HepG2 (cell line): ENCODE measurements at regions not wholly inside any gene's neighbourhood (a gene's known extent, or its start where the extent isn't known, plus 50 kb on each side); places are given as distances from the start of the nearest gene placed in this dataset.

Source experiments
- ATAC-seq: fragments of 200-7000 bp; cut with Tn5 transposase; 3 replicates; pipeline ENCODE4 v1.9.1; 2020; ENCODE audit warnings: mild to moderate bottlenecking, moderate library complexity
- BruUV-seq: library from RNA; stranded (reverse); fragments of 400-500 nt; replicated peaks from 2 replicates; lab custom pipeline; 2021; lab: Mats Ljungman, UMichigan
- CTCF ChIA-PET: fragments of 300-600 bp; formaldehyde crosslinking; extraction: SDS; loops from one replicate; lab custom pipeline; 2021; ENCODE audit warnings: low total read pairs, inconsistent platforms, low intra/inter-chr PET ratio; lab: Yijun Ruan, JAX
- POLR2A ChIA-PET: fragments of 350-600 bp; sonication (Branson Sonifier 250); formaldehyde crosslinking; loops from one replicate; lab custom pipeline; 2020; ENCODE audit warnings: antibody characterized with exemption, inconsistent platforms; lab: Yijun Ruan, JAX
- DNase-seq: peaks from one replicate; pipeline ENCODE4 v3.0.0-alpha.2; 2015; ENCODE audit warnings: low spot score
- FAIRE-seq: peaks from 3 replicates; lab custom pipeline; 2011; peaks lifted over from hg19 to GRCh38; lab: Jason Lieb, UNC
- H2AFZ ChIP-seq: one replicate; pipeline ENCODE4 v1.6.1; 2011; ENCODE audit warnings: low read length, inconsistent platforms
- H3K27ac ChIP-seq: fragments of 300-600 bp; 3 replicates; pipeline ENCODE4 v1.8.0; 2011; ENCODE audit warnings: mixed run types, mild to moderate bottlenecking, mixed read lengths, low read length, inconsistent platforms; ENCODE audit not compliant: insufficient read depth; ENCODE audit errors: extremely low read length
- H3K27me3 ChIP-seq, 2 experiments: fragments of 200-600 bp in 1 of 2; 2 replicates in 1 of 2; 3 replicates in 1 of 2; pipeline versions ENCODE4 v1.6.0 to v1.8.0; 2011; ENCODE audit warnings: low read length in 2 of 2, mild to moderate bottlenecking in 2 of 2, moderate library complexity in 2 of 2, inconsistent platforms in 1 of 2; ENCODE audit not compliant: insufficient read depth in 2 of 2, control insufficient read depth in 1 of 2
- H3K36me3 ChIP-seq, 2 experiments: fragments of 200-600 bp in 1 of 2; replicated peaks in 1 of 2; 2 replicates in 1 of 2; 3 replicates in 1 of 2; pipeline versions ENCODE4 v1.5.1 to v1.8.0; 2011; ENCODE audit warnings: low read length in 2 of 2, inconsistent platforms in 1 of 2; ENCODE audit not compliant: insufficient read depth in 2 of 2, control insufficient read depth in 1 of 2
- H3K4me1 ChIP-seq: 2 replicates; pipeline ENCODE4 v1.5.1; 2012; ENCODE audit warnings: low read length, inconsistent platforms; ENCODE audit not compliant: insufficient read depth
- H3K4me2 ChIP-seq: 2 replicates; pipeline ENCODE4 v1.6.0; 2011; ENCODE audit warnings: low read depth, low read length, inconsistent platforms
- H3K4me3 ChIP-seq, 3 experiments: fragments of 200-600 bp in 1 of 3; sonication (generic), shearing (Covaris generic) in 1 of 3; replicated peaks in 1 of 3; 2 replicates each; pipeline ENCODE4 v1.5.1; 2011 to 2016; ENCODE audit warnings: low read length in 3 of 3, inconsistent platforms in 2 of 3, low read depth in 2 of 3, mild to moderate bottlenecking in 2 of 3, control low read depth in 1 of 3, mixed read lengths in 1 of 3; ENCODE audit not compliant: insufficient read depth in 1 of 3
- H3K79me2 ChIP-seq: one replicate; pipeline ENCODE4 v1.6.1; 2011; ENCODE audit warnings: low read length, inconsistent platforms; ENCODE audit not compliant: insufficient read depth
- H3K9ac ChIP-seq: 2 replicates; pipeline ENCODE4 v1.6.0; 2011; ENCODE audit warnings: mild to moderate bottlenecking, low read depth, low read length, inconsistent platforms; ENCODE audit not compliant: insufficient read depth
- H3K9me3 ChIP-seq: 2 replicates; pipeline ENCODE4 v1.5.1; 2012; ENCODE audit warnings: mild to moderate bottlenecking, low read length
- H4K20me1 ChIP-seq: 2 replicates; pipeline ENCODE4 v1.6.0; 2011; ENCODE audit warnings: inconsistent platforms, mild to moderate bottlenecking, low read length, moderate library complexity; ENCODE audit not compliant: insufficient read depth
- BORCS8-MEF2B ChIP-seq: sonication (generic); formaldehyde crosslinking; IDR thresholded peaks from 2 replicates; pipeline ENCODE4 v1.8.0; 2022; ENCODE audit warnings: mild to moderate bottlenecking, missing genetic modification reagents
- DPF2 ChIP-seq: sonication (generic); formaldehyde crosslinking; IDR thresholded peaks from 2 replicates; pipeline ENCODE4 v1.4.0; 2020; ENCODE audit warnings: mild to moderate bottlenecking, low read depth, missing genetic modification reagents, borderline replicate concordance
- ERF ChIP-seq: IDR thresholded peaks from 2 replicates; pipeline ENCODE4 v1.6.1; 2018; ENCODE audit warnings: missing biosample characterization, missing genetic modification reagents
- GZF1 ChIP-seq: sonication (generic); formaldehyde crosslinking; IDR thresholded peaks from 2 replicates; pipeline ENCODE4 v1.5.1; 2020; ENCODE audit warnings: mild to moderate bottlenecking, missing genetic modification reagents
- JARID2 ChIP-seq: sonication (generic); formaldehyde crosslinking; IDR thresholded peaks from 2 replicates; pipeline ENCODE4 v1.8.1; 2023; ENCODE audit warnings: missing genetic modification reagents, inconsistent platforms; ENCODE audit not compliant: insufficient replicate concordance
- KLF16 ChIP-seq, 2 experiments: sonication (generic) in 1 of 2; formaldehyde crosslinking in 1 of 2; IDR thresholded peaks; 2 replicates each; pipeline versions ENCODE4 v1.6.1 to v1.8.0; 2016 to 2023; ENCODE audit warnings: missing genetic modification reagents in 2 of 2, missing compliant biosample characterization in 1 of 2
- PHB2 ChIP-seq: fragments of 450-650 bp; IDR thresholded peaks from 2 replicates; pipeline ENCODE4 v1.6.1; 2018; ENCODE audit not compliant: partially characterized antibody
- RELA ChIP-seq: sonication (generic); formaldehyde crosslinking; IDR thresholded peaks from 2 replicates; pipeline ENCODE4 v1.4.0; 2020; ENCODE audit warnings: missing genetic modification reagents
- ZFP36 ChIP-seq: fragments of 150-350 bp; IDR thresholded peaks from 2 replicates; pipeline ENCODE4 v1.6.1; 2018; ENCODE audit warnings: borderline replicate concordance, low read length, low read depth; ENCODE audit not compliant: partially characterized antibody
- ZNF430 ChIP-seq: sonication (generic); formaldehyde crosslinking; IDR thresholded peaks from 2 replicates; pipeline ENCODE4 v1.9.0; 2021; ENCODE audit warnings: mild to moderate bottlenecking, missing genetic modification reagents
- ZNF713 ChIP-seq: sonication (generic); formaldehyde crosslinking; IDR thresholded peaks from 2 replicates; pipeline ENCODE4 v1.4.0; 2020; ENCODE audit warnings: mild to moderate bottlenecking, missing genetic modification reagents
- WGBS: methylation state at CpG from one replicate; pipeline ENCODE4 v1.1.6; 2017; ENCODE audit warnings: low lambda C conversion rate; 5-methylcytosine and 5-hydroxymethylcytosine counted together
- in situ Hi-C: cut with HindIII; loops from 2 replicates; pipeline ENCODE4 v1.10.0; 2017; ENCODE audit warnings: low pct_unique_long_range_greater_than_20kb; ENCODE audit not compliant: extremely low pct_ligation_motif_present
- intact Hi-C: fragments of 100-400 bp; cut with micrococcal nuclease; formaldehyde crosslinking; loops from one replicate; pipeline ENCODE4 v1.10.0; 2022; ENCODE audit not compliant: unreplicated experiment
- TF ChIP-seq, protein P1 (sequence below): sonication (generic); formaldehyde crosslinking; IDR thresholded peaks from 2 replicates; pipeline ENCODE4 v1.4.0; 2020; ENCODE audit warnings: missing genetic modification reagents, borderline replicate concordance
- TF ChIP-seq, protein P2 (sequence below): fragments of 450-650 bp; IDR thresholded peaks from 2 replicates; pipeline ENCODE4 v1.6.1; 2017
- TF ChIP-seq, protein P3 (sequence below): sonication (generic); formaldehyde crosslinking; IDR thresholded peaks from 2 replicates; pipeline ENCODE4 v1.4.0; 2020; ENCODE audit warnings: missing genetic modification reagents

DNA sequence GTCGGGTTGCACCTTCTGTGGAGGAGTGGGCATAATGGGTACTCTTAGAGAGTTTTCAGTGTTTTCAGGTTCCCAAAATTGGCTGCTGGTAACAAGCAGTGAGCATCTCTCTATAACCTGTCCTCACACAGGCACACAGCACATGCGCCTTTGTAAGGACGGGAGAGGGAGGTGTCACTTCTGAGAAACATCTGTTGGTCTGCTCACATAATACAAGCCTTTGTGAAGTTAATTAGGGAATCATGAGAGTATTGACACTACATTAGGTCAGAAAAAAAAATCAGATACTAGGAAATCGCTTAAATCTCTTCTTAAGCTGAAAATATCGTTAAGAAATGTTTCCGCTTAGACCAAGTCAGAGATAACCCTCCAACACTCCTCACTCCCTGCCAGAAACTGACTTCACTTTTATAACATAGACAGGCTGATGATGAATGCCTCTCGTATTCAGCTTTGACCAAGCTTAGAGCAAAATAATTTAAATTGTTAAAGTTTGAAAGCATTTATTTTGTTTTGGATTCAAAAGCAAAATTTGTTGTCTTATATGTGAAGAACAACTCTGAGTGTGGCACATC is 769.7 kb downstream of the TNS3 start (continued):
- TF ChIP-seq, protein P1, sequence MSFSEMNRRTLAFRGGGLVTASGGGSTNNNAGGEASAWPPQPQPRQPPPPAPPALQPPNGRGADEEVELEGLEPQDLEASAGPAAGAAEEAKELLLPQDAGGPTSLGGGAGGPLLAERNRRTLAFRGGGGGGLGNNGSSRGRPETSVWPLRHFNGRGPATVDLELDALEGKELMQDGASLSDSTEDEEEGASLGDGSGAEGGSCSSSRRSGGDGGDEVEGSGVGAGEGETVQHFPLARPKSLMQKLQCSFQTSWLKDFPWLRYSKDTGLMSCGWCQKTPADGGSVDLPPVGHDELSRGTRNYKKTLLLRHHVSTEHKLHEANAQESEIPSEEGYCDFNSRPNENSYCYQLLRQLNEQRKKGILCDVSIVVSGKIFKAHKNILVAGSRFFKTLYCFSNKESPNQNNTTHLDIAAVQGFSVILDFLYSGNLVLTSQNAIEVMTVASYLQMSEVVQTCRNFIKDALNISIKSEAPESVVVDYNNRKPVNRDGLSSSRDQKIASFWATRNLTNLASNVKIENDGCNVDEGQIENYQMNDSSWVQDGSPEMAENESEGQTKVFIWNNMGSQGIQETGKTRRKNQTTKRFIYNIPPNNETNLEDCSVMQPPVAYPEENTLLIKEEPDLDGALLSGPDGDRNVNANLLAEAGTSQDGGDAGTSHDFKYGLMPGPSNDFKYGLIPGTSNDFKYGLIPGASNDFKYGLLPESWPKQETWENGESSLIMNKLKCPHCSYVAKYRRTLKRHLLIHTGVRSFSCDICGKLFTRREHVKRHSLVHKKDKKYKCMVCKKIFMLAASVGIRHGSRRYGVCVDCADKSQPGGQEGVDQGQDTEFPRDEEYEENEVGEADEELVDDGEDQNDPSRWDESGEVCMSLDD = no peak
- no peak for TF ChIP-seq ZFP36

DNA sequence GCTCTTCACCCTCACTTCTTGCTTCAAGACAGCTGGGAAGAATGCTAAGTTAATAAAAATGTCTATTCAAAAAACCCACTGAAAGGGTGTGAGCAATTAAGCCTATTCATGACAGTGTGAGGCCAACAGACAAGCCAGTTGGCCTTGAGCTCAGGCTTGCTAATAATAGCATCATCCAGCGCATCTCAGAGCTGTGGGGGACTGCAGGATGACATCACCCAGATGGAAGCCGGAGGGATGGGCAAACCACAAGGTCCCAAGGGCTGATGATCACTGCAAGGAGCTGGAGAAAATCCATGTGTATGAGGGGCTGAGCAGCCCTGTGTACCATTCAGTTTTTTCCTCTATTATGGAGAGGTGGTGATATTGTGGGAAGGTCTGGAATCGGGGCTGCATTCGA is 770.4 kb downstream of the TNS3 start:
- in situ Hi-C loops (no loop called here), intact Hi-C loops (no loop called here)
- ATAC-seq (no peak), DNase-seq (no peak), FAIRE-seq (no peak)
- no peak overlapping the region for H3K4me3 ChIP-seq
- no peaks in the 10 kb centered on the region for H3K4me1 ChIP-seq
- no peak overlapping the region for H2AFZ ChIP-seq
- no peaks in the 10 kb centered on the region for H3K79me2 ChIP-seq
- no peak overlapping the region for H3K9ac ChIP-seq
- no peaks in the 10 kb centered on the region; the same call in 1 of the 2 replicates for H3K9me3 ChIP-seq
- ChIA-PET CTCF (no interaction called here), POLR2A (no interaction called here)
- H4K20me1 ChIP-seq = no peaks in the 10 kb centered on the region
- no peaks in the 10 kb centered on the region for H3K27me3 ChIP-seq
- TF ChIP-seq ZNF713 (CRISPR knock-in tag) = no peak
- no peak for TF ChIP-seq ERF (CRISPR knock-in tag)
- no peak for TF ChIP-seq ZNF430 (CRISPR knock-in tag)
- no peak for TF ChIP-seq KLF16 (CRISPR knock-in tag; IDR thresholded peaks at IDR 0.05)
- no peak for TF ChIP-seq GZF1 (CRISPR knock-in tag)
- TF ChIP-seq RELA (CRISPR knock-in tag) = no peak
- no peak for TF ChIP-seq PHB2
- TF ChIP-seq, protein P2, sequence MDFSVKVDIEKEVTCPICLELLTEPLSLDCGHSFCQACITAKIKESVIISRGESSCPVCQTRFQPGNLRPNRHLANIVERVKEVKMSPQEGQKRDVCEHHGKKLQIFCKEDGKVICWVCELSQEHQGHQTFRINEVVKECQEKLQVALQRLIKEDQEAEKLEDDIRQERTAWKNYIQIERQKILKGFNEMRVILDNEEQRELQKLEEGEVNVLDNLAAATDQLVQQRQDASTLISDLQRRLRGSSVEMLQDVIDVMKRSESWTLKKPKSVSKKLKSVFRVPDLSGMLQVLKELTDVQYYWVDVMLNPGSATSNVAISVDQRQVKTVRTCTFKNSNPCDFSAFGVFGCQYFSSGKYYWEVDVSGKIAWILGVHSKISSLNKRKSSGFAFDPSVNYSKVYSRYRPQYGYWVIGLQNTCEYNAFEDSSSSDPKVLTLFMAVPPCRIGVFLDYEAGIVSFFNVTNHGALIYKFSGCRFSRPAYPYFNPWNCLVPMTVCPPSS = no peak
- TF ChIP-seq JARID2 (CRISPR knock-in tag) = no peak
- TF ChIP-seq DPF2 (CRISPR knock-in tag) = no peak
- TF ChIP-seq, protein P3, sequence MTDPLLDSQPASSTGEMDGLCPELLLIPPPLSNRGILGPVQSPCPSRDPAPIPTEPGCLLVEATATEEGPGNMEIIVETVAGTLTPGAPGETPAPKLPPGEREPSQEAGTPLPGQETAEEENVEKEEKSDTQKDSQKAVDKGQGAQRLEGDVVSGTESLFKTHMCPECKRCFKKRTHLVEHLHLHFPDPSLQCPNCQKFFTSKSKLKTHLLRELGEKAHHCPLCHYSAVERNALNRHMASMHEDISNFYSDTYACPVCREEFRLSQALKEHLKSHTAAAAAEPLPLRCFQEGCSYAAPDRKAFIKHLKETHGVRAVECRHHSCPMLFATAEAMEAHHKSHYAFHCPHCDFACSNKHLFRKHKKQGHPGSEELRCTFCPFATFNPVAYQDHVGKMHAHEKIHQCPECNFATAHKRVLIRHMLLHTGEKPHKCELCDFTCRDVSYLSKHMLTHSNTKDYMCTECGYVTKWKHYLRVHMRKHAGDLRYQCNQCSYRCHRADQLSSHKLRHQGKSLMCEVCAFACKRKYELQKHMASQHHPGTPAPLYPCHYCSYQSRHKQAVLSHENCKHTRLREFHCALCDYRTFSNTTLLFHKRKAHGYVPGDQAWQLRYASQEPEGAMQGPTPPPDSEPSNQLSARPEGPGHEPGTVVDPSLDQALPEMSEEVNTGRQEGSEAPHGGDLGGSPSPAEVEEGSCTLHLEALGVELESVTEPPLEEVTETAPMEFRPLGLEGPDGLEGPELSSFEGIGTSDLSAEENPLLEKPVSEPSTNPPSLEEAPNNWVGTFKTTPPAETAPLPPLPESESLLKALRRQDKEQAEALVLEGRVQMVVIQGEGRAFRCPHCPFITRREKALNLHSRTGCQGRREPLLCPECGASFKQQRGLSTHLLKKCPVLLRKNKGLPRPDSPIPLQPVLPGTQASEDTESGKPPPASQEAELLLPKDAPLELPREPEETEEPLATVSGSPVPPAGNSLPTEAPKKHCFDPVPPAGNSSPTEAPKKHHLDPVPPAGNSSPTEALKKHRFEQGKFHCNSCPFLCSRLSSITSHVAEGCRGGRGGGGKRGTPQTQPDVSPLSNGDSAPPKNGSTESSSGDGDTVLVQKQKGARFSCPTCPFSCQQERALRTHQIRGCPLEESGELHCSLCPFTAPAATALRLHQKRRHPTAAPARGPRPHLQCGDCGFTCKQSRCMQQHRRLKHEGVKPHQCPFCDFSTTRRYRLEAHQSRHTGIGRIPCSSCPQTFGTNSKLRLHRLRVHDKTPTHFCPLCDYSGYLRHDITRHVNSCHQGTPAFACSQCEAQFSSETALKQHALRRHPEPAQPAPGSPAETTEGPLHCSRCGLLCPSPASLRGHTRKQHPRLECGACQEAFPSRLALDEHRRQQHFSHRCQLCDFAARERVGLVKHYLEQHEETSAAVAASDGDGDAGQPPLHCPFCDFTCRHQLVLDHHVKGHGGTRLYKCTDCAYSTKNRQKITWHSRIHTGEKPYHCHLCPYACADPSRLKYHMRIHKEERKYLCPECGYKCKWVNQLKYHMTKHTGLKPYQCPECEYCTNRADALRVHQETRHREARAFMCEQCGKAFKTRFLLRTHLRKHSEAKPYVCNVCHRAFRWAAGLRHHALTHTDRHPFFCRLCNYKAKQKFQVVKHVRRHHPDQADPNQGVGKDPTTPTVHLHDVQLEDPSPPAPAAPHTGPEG (CRISPR knock-in tag) = no peak
- TF ChIP-seq BORCS8-MEF2B (CRISPR knock-in tag) = no peak
- no TSS peak for BruUV-seq
- WGBS = 0% methylated on average over 2 of the region's 4 CpGs
- no peak overlapping the region for H3K4me2 ChIP-seq
- H3K36me3 ChIP-seq = no peaks in the 10 kb centered on the region
- no peak overlapping the region for H3K27ac ChIP-seq
